Prostate gland (tissue), 2 donors: ENCODE measurements at regions not wholly inside any gene's neighbourhood (a gene's known extent, or its start where the extent isn't known, plus 50 kb on each side); places are given as distances from the start of the nearest gene placed in this dataset.

Source experiments
- POLR2AphosphoS5 ChIP-seq: sonication (generic); formaldehyde crosslinking; IDR thresholded peaks from one replicate; pipeline ENCODE4 v1.6.1; 2017; ENCODE audit warnings: antibody characterized with exemption
- TF ChIP-seq, protein P1 (sequence below), 4 experiments: fragments of 200-600 bp in 2 of 4; fragments of 450-650 bp in 2 of 4; sonication (generic) in 2 of 4; IDR thresholded peaks; 1 replicate in 3 of 4; 2 replicates in 1 of 4; pipeline ENCODE4 v1.5.1; 2016 to 2019; ENCODE audit warnings: antibody characterized with exemption in 4 of 4, mild to moderate bottlenecking in 2 of 4, moderate library complexity in 2 of 4

DNA sequence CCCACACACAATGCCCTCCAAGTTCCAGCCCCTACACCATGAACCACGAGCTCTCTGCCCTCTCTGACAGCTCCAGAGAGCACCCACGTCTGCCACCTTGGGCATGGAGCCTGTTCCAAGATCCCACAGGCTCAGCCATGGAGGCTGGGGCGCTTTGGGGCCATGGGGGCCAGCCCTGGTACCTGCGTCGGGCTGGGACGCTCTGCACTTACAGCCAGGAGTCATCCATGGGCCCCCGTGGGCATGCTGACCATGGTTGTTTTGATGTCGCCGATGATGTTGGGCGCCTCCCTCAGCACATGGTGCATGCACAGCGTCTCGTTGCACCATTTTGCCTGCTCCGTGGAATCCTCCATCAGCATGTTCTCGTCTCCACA, 51.9 kb upstream of the UBE2Q2 start:
- TF ChIP-seq, protein P1, sequence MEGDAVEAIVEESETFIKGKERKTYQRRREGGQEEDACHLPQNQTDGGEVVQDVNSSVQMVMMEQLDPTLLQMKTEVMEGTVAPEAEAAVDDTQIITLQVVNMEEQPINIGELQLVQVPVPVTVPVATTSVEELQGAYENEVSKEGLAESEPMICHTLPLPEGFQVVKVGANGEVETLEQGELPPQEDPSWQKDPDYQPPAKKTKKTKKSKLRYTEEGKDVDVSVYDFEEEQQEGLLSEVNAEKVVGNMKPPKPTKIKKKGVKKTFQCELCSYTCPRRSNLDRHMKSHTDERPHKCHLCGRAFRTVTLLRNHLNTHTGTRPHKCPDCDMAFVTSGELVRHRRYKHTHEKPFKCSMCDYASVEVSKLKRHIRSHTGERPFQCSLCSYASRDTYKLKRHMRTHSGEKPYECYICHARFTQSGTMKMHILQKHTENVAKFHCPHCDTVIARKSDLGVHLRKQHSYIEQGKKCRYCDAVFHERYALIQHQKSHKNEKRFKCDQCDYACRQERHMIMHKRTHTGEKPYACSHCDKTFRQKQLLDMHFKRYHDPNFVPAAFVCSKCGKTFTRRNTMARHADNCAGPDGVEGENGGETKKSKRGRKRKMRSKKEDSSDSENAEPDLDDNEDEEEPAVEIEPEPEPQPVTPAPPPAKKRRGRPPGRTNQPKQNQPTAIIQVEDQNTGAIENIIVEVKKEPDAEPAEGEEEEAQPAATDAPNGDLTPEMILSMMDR (IDR thresholded peaks at IDR 0.05) = no peak
- TF ChIP-seq POLR2AphosphoS5 = no peak
